GM12872 (cell line): ENCODE measurements at regions not wholly inside any gene's neighbourhood (a gene's known extent, or its start where the extent isn't known, plus 50 kb on each side); places are given as distances from the start of the nearest gene placed in this dataset.

Source experiments
- TF ChIP-seq, protein P1 (sequence below): IDR thresholded peaks from 3 replicates; pipeline ENCODE4 v1.5.1; 2011; ENCODE audit warnings: low read depth, mild to moderate bottlenecking, low read length, moderate library complexity; ENCODE audit not compliant: insufficient read depth

DNA sequence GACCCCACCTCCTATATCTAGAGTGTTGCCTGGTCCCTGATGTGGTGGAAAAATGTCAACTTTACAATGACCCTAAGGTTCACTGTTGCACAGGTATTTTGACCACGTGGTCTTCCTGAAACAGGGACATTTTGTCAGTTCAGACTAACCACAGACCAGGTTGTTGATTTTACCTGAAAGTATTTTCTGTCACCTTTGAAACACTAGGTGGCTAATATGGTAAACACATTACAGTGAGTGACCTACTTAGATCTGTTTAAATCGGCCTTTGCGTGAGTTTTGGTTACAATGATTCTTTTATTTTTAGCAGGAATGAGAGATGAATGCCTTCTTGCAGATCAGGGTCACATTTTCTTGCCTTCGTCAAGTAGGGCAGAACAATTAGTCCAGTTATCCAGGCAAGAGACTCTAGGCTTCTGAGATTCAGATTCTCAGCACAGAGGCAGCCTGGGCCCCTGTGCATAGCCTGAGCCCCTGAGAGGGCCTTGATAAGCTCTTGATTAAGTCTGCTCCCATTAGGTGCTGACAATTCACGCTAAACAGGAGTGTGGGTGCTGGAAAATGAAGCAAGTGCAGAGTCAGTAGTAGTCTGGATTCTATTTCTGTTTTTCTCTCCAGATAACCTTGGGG is 226.2 kb downstream of the KCNS3 start:
- TF ChIP-seq, protein P1, sequence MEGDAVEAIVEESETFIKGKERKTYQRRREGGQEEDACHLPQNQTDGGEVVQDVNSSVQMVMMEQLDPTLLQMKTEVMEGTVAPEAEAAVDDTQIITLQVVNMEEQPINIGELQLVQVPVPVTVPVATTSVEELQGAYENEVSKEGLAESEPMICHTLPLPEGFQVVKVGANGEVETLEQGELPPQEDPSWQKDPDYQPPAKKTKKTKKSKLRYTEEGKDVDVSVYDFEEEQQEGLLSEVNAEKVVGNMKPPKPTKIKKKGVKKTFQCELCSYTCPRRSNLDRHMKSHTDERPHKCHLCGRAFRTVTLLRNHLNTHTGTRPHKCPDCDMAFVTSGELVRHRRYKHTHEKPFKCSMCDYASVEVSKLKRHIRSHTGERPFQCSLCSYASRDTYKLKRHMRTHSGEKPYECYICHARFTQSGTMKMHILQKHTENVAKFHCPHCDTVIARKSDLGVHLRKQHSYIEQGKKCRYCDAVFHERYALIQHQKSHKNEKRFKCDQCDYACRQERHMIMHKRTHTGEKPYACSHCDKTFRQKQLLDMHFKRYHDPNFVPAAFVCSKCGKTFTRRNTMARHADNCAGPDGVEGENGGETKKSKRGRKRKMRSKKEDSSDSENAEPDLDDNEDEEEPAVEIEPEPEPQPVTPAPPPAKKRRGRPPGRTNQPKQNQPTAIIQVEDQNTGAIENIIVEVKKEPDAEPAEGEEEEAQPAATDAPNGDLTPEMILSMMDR: no peak

DNA sequence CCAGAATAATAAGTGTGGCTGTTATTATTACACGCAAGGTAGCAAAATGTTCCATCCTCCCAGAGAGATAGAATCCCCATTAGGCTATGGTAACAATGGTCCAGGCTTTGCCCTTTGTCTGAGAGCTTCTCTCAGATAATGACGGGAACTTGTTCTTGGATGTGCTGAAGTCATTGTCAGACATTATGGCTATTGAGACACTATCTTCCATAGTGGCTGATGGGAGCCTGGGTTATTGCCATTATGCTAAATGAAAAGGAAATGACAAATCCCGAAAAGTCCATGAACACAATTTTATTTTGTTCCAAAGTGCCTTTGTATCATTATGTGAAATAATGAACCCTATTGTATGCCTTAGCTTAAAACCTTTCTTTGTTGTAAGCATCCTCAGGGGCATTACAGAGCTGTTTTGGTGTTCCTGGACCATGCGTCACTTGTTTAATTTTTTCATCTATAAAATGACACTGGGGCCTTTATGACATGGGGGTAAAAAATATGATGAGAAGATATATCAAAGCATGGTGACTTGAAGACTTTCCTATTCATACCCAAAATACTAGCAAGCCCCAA is 218.5 kb downstream of the KCNS3 start:
- TF ChIP-seq, protein P1: no peak

DNA sequence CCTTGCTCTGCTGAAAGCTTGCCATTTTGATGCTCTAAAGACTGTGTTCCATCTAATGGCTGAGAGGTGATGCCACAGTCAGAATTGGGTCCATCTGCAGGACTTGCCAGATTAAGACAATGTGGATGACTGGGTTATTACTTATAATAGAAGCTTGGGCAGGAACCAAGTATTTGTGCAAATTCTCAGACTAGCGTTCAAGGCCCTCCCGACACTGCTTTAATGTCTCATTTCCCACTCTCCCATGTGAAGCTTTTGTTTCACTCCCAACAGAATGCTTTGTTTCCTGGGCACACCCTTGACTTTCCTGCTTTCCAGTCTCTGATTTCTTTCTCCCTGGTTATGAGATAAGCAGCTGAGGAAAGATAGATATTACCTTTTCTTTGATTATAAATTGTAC is 215.8 kb downstream of the KCNS3 start:
- TF ChIP-seq, protein P1: no peak

DNA sequence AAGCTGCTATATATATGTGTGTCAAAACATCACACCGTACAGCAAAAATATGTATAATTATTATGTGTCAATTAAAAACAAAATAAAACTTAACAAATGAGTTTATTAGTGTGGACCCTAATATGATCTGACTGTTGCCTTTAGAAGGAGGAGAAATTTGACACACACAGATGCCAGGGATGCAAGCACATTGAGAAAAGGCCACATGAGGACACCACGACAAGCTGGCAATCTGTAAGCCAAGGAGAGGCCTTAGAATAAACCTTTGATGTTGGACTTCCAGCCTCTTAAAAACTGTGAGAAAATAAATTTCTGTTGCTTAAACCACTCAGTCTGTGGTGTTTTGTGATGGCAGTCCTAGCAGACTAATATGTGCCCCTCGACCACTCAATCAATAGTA is 214.7 kb downstream of the KCNS3 start:
- TF ChIP-seq, protein P1: no peak

DNA sequence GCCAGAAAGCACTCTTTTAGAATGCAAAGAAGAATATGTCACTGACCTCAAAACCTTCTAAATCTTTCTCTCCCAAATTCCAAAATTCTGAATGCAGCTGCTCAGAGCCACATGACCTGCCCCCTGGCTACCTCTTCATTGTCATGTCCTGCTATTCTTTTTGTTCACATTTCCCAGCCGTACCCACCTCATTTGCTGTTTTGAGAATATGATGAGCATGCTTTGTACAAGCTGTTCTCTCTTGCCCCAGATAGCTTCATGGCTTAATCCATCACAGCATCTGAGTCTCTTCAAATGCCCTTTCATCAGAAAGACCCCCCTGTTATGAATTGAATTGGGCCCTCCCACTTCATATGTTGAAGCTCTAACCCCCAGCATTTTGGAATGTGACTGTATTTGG is 214.3 kb downstream of the KCNS3 start:
- TF ChIP-seq, protein P1: no peak

DNA sequence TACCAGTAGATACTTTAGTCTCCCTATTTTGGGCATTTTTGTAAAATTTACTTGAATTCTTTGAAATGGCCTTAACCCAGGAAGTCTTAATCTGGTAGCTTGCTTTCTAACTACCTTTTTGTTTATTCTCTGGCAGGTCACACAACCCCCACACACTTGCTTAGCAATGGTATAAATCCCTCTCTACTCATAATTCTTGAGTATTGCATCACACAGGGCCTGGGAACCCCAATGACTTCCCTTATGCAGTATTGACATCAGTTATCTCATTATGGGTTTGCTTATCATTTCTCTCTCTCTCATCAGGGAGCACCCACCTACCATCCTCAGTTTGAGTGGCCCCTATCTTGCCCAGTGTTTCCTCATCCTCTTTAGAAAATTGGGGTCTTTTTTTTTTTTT is 207.1 kb downstream of the KCNS3 start:
- TF ChIP-seq, protein P1: no peak

DNA sequence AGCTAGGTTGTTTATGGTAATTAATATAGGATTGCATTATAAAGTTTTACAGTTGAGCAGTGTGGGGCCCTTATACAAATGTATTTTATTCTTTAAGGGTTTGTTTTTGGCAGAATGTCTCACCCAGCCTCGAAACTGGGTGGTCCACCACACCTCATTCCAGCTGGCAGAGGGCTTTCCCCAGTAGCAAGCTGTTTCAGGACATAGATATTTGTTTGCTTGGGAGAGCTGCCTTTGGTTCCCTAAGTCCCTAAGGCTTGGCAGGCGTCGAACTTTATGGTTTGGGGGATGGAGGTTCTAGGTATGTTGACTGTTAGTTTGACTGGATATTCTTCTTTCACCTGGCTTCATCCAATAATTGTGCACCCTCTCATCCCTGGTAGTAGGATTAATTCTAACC is 205.9 kb downstream of the KCNS3 start:
- TF ChIP-seq, protein P1: no peak
